ENCODE measurements at regions not wholly inside any gene's neighbourhood (a gene's known extent, or its start where the extent isn't known, plus 50 kb on each side); places are given as distances from the start of the nearest gene placed in this dataset.
A peak's percentile ranks its signal among the peaks of the same experiment; 100 is the strongest.
"Not testable (repeated sequence)": the region's sequence is repeated elsewhere in the genome, so short reads cannot be mapped to it uniquely, and the experiment has no call there.

- Histone ChIP-seq H3K9me3 (no peaks in the 10 kb centered on the region), H3K27me3 (no peaks in the 10 kb centered on the region), H3K27ac (peak overlapping the region in 2 of 3 donors; percentile 31 to 45), H3K36me3 (no peaks in the 10 kb centered on the region), H3K4me3 (replicated peaks in 1 of 3) (no peak overlapping the region), H3K4me1 (peaks cover 9 to 10% of the 10 kb centered on the region in 2 donors)
- intact Hi-C loops (cut with DNase I): no loop called here
- TF ChIP-seq CTCF (IDR thresholded peaks at IDR 0.05) (no peak), POLR2A (IDR thresholded peaks at IDR 0.05) (no peak)
- DNase-seq: no peak
- WGBS, 2 donors: 85 to 91% methylated on average over 2 of the region's 2 CpGs
Observed at GRCh38 chr17:64723781-64724180, 61.7 kb upstream of the SMURF2 start.

- DNase-seq; H3K27me3 ChIP-seq; H3K4me3 ChIP-seq (replicated peaks in 1 of 3); H3K9me3 ChIP-seq; intact Hi-C loops (cut with DNase I); H3K27ac ChIP-seq; H3K36me3 ChIP-seq: not testable (repeated sequence)
- H3K4me1 ChIP-seq: peaks cover 15 to 20% of the 10 kb centered on the region in 2 donors
- WGBS, 2 donors: 90 to 95% methylated on average over 1 of the region's 1 CpG
Observed at GRCh38 chr17:64721556-64721955, 59.4 kb upstream of the SMURF2 start.

GRCh38 chr17:64720253-64720652 lies 58.1 kb upstream of the SMURF2 start:
- DNase-seq; H3K27me3 ChIP-seq; H3K27ac ChIP-seq; H3K9me3 ChIP-seq; H3K4me3 ChIP-seq (replicated peaks in 1 of 3); intact Hi-C loops (cut with DNase I); H3K36me3 ChIP-seq: not testable (repeated sequence)
- WGBS, 2 donors: 65 to 70% methylated on average over 6 of the region's 6 CpGs
- H3K4me1 ChIP-seq: peaks cover 15 to 20% of the 10 kb centered on the region in 2 donors

GRCh38 chr17:64719517-64719916 lies 57.4 kb upstream of the SMURF2 start:
- H3K27ac ChIP-seq; H3K4me3 ChIP-seq (replicated peaks in 1 of 3); H3K9me3 ChIP-seq; H3K36me3 ChIP-seq; intact Hi-C loops (cut with DNase I); DNase-seq; H3K27me3 ChIP-seq: not testable (repeated sequence)
- WGBS, 2 donors: 94 to 95% methylated on average over 4 of the region's 4 CpGs
- H3K4me1 ChIP-seq: peaks cover 13 to 18% of the 10 kb centered on the region in 2 donors

- 95 to 96% methylated on average over 6 of the region's 6 CpGs for WGBS, 2 donors
- H3K36me3 ChIP-seq; intact Hi-C loops (cut with DNase I); H3K9me3 ChIP-seq; H3K27me3 ChIP-seq; DNase-seq; H3K4me3 ChIP-seq (replicated peaks in 1 of 3); H3K27ac ChIP-seq: not testable (repeated sequence)
- peaks cover 8 to 11% of the 10 kb centered on the region in 2 donors for H3K4me1 ChIP-seq
Observed at GRCh38 chr17:64718816-64719215, 56.7 kb upstream of the SMURF2 start.

- TF ChIP-seq CTCF (IDR thresholded peaks at IDR 0.05): no peak
- no peak for TF ChIP-seq POLR2A (IDR thresholded peaks at IDR 0.05)
- intact Hi-C loops (cut with DNase I): no loop called here
- H3K36me3 ChIP-seq: no peaks in the 10 kb centered on the region
- H3K27me3 ChIP-seq: no peaks in the 10 kb centered on the region
- H3K9me3 ChIP-seq: no peaks in the 10 kb centered on the region
- peak; percentile 74 to 76 for DNase-seq
- no peak overlapping the region for H3K4me3 ChIP-seq (replicated peaks in 1 of 3)
- peaks cover 10% of the 10 kb centered on the region in 2 donors for H3K4me1 ChIP-seq
- H3K27ac ChIP-seq: peak overlapping the region in 1 of 3 donors; percentile 25
- WGBS, 2 donors: 32 to 52% methylated on average over 1 of the region's 1 CpG
Observed at GRCh38 chr17:64718058-64718457, 56.0 kb upstream of the SMURF2 start.

GRCh38 chr17:64716496-64716895 lies 54.4 kb upstream of the SMURF2 start:
- H3K9me3 ChIP-seq; H3K27me3 ChIP-seq; DNase-seq; H3K4me3 ChIP-seq (replicated peaks in 1 of 3); intact Hi-C loops (cut with DNase I); H3K27ac ChIP-seq; H3K36me3 ChIP-seq: not testable (repeated sequence)
- peaks cover 10 to 15% of the 10 kb centered on the region in 2 donors for H3K4me1 ChIP-seq
- WGBS, 2 donors: 91 to 96% methylated on average over 12 to 16 of the region's 27 CpGs

- H3K27ac ChIP-seq; intact Hi-C loops (cut with DNase I); H3K27me3 ChIP-seq; H3K4me3 ChIP-seq (replicated peaks in 1 of 3); H3K36me3 ChIP-seq; H3K9me3 ChIP-seq; DNase-seq: not testable (repeated sequence)
- 68 to 76% methylated on average over 7 of the region's 7 CpGs for WGBS, 2 donors
- H3K4me1 ChIP-seq: peaks cover 10 to 15% of the 10 kb centered on the region in 2 donors
Observed at GRCh38 chr17:64713786-64714185, 51.7 kb upstream of the SMURF2 start.

GRCh38 chr17:64712557-64713351 lies 50.6 kb upstream of the SMURF2 start:
- H3K27me3 ChIP-seq; DNase-seq; intact Hi-C loops (cut with DNase I); H3K36me3 ChIP-seq; H3K9me3 ChIP-seq; H3K4me3 ChIP-seq (replicated peaks in 1 of 3); H3K27ac ChIP-seq: not testable (repeated sequence)
- WGBS, 2 donors: 38 to 48% methylated on average over 10 of the region's 11 CpGs
- H3K4me1 ChIP-seq: peaks cover 3 to 17% of the 10 kb centered on the region in 2 donors

Measured in thyroid gland (tissue), 4 donors.